Dedifferentiated amniotic fluid mesenchymal stem cell (primary cell): ENCODE measurements at regions not wholly inside any gene's neighbourhood (a gene's known extent, or its start where the extent isn't known, plus 50 kb on each side); places are given as distances from the start of the nearest gene placed in this dataset.

Experiments used
- DNase-seq: peaks from one replicate; pipeline ENCODE4 v3.0.0-alpha.2; 2016; ENCODE audit errors: extremely low spot score

DNA sequence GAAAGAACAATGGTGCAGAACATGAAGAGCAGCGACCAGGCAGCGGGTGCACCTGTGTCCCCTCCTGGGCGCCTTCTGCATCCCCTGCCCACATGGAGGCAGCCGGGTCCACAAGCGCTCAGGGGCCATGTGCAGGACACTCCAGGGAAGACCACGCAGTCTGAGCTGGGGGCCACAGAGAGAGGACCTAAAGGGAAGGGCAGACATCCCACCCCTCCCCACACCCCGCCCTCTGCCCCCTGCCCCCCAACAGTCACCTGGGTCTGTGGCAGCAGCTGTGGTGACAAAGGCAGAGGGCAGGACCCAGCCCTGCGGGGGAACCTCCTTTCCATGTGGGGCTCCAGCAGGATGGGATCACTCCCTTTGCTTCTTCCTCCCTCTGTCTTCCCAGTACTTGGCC lies 805.7 kb downstream of the CDH9 start:
- no peak for DNase-seq

DNA sequence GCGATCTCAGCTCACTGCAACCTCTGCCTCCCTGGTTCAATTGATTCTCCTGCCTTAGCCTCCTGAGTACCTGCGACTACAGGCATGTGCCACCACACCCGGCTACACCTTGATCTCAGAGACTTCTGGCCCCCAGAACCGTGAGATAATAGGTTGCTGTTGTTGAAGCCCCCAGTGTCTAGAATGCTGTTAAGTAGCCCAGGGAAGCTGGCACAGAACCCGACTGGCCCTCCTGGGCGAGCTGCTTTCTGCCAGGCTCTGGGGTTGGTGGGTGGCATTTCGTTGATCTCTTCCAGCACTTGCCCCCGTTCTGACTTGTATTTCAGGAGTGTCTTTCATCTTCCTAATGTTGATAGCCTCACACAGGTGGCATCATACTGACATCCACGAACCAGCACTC lies 807.1 kb downstream of the CDH9 start:
- DNase-seq: no peak

DNA sequence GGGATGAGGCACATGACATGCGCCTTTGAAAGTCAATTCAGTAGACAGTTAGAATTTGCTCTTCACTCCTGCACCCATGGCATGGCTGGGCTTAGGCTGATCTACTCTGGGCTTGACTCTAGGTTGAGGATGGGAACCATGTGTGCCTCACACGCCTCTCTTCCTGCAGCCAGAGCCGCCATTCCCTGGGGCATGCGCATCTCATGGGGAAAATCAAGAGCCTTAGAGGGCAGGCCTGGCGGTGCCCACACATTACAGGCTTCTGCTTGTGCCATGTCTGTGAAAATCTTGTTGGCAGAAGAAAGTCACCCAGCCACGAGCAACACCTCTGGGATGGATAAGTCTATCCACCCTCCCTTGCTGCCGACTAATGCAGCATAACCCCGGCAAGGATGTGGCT lies 808.5 kb downstream of the CDH9 start:
- DNase-seq: no peak

DNA sequence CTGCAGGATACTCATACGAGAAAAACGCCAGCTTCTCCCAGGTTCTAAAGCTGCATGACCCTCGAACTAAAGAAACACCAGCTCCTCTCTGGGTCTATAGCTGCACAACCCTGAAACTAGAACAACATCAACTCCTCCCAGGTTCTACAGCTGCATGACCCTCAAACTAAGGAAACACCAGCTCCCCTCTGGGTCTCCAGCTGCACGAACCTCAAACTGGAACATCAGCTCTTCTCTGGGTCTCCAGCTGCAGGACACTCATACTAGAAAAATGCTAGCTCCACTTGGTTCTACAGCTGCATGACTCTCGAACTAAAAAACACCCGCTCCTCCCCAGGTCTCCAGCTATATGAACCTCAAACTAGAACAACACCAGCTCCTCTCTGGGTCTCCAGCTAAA lies 811.1 kb downstream of the CDH9 start:
- no peak for DNase-seq

DNA sequence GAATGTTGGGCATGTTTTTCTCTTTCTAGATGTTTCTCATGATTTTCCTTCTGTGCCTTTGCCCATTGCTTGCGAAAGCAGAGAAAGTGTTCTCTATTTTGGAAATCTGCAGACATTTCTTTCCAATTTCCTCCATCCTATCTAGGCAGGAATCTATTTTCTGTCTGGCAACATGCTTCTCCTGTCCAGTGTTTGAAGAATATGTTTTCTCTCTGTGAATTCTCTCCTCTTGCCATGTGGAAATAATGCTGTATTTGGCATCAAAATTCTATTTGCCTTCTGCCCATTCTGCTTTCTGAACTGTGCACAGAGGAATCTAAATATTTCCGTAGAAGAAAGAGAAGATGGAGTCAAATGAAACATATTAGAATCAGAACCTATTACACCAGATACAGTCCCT lies 833.3 kb downstream of the CDH9 start:
- no peak for DNase-seq

DNA sequence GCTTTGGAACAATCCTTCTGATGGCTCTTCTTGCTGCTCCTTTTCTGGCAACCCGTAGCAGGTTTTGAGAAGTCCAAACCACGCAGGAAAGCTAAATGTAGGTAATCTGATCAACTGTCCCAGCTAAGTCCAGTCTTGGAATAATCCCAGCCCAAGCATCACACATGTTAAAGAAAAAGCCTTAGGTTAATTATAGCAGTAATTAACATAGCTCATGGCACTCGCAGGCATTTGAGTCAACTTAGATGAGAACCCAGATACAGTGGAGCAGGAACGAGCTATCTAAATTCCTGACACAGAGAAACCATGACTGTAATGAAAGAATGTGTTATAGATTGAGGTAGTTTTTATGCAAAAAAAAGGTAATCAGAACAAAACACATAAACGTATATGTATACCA lies 844.8 kb downstream of the CDH9 start:
- no peak for DNase-seq

DNA sequence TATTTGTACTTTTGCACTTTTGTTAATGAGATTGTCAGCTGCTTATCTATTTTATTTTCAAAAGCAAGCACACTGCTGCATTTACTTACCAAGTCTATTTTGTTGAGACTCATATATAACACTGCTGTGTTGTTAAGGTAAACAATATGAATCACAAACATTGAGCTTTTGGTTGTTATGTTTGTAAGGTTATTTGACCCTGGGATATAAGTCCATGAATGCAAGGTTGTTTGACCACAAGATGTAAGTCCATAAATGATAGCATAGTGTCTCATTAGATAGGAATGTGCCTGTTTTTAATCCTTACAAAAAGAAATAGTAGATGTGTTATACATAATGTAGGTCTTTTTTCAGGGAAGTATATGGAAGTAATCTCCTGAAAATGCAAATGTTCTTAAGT lies 845.9 kb downstream of the CDH9 start:
- no peak for DNase-seq

DNA sequence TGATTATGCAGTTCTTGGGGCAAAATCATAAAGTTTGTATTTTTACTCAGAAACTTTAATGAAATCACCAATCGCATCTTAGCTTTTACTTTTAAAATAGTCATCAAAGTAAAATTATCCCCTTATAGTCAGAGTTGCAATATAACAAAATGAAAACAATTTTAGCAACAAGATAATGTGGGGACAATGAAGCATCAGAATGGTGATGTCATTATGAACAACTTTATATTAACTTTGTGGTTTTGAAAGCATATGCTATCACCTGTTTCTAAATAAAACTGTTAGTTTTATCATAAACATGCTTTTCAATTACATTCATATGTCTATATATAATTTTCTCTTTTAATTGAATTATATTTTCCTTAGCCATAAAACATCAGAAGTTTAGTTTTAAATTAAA lies 856.8 kb downstream of the CDH9 start:
- DNase-seq: no peak

DNA sequence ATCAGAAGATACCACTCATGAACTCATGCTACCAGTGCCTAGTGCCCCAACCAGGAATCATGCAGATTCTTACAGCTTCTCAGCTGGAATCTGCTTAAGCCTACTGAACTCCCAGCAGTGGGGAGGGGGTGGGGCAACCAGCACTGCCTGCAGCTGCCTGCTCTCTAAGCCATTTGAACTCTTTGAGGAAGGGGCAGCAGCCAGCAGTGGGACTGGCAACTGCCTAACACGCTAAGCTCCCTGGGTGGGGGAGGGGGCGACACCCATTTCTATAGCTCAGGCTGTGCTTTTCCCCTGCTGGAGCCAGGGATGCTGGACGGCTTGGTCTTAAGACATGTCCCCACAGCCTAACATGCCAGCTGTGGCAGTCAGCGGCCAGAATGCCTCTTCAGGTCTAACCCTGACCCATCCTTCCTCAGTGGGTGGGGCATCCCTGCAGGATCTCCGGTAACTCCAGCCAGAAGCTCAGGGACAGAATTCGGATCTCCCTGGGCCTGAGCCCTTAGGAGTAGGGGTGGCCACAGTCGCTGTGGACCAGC lies 889.7 kb downstream of the CDH9 start:
- no peak for DNase-seq

DNA sequence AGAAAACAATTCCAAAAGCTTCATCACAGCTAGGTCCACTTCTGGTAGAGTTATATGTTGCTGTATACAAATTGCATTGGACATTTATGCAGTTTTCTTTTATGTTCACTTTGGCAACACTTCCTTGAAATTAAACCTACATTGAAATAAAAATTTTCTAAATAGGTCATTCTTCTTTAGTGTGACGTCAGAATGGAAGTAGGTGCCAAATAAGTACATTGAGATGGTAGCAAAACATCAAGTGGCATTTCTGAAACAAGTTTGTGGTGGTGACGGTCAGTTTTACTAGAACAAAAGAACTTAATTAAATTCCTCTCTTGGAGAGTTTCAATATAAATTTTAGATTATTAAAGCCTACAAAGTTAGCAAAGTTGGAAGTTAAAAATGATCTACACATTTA lies 895.1 kb downstream of the CDH9 start:
- DNase-seq: no peak

DNA sequence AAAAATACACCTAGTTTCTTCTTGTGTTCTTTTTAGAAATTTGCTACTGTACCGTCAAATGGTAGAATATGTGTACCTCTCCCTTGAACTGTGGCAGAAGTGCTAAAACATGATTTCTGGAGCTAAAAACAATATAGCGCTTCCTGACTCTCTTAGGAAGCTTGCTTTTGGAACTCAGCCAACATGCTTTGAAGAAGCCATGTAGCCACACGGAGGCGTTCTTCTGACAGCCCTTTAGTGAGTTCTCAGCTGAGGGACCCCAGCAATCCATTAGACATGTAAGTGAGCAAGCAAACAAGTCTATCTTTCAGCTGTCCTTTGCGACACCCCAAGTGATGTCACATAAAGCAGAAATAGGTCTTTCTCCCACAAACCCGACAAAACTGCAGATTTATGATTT lies 917.0 kb downstream of the CDH9 start:
- no peak for DNase-seq

DNA sequence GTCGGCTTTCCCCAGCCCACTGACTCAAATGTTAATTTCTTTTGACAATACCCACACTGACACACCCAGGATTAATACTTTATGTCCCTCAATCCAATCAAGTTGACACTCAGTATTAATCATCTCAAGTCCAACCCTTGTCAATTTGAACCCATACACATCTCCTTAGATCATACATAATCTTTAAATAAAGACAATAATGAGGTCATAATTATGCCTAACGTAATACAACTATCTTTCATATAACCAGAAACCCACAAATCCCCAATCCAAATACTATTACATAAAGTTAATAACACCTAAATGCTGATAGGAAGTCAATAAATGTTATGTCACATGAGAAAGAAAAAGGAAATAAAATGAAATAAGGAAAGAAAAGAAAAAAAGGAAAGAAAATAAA lies 934.2 kb downstream of the CDH9 start:
- no peak for DNase-seq

DNA sequence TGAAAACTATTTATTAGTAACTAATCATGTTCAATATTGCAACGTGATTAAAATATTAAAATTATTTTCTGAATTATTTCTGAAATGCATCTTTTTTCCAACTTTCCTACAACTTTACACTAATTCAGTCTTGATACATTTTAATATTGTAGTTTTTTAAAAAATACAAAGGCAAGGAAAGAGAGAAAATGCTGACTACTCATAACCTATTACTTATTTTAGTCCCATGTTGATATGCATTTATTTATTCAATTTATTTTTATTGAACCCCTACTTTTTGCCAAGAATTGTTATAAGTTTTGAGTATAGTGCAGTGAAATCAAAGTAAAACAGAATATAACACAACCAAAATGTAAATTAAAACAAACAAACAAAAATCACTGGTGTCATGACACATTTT lies 978.2 kb downstream of the CDH9 start:
- DNase-seq: no peak

DNA sequence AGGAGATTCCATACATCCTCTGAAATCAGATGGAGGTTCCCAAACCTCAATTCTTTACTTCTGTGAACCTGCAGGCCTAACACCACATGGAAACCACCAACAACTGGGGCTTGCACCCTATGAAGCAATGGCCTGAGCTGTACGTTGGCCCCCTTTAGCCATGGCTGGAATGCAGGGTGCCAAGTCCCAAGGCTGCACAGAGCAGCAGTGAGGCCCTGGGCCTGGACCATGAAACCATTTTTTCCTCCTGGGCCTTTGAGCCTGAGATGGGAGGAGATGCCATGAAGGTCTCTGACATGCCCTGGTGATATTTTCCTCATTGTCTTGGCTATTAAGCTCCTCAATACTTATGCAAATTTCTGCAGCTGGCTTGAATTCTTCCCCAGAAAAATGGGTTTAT lies 983.8 kb downstream of the CDH9 start:
- DNase-seq: no peak

DNA sequence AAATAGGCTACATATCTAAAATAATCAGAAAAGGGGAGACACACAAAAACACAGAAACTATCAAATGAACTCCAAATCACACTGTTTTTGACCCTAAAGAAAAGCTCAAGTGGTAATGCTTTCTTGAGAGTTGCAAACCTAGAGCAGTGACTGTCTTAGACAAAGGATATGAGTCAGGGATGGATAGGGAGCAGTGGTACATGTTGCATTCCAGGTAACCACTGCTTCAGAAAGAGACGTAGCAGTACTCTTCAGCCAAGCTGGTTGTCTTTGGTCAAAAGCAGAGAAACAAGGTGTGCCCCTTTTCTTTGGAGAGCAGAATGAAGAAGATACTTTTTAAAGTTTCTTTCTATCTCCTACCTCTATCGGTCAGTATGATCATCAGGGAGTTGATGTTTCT lies 1003.6 kb downstream of the CDH9 start:
- no peak for DNase-seq

DNA sequence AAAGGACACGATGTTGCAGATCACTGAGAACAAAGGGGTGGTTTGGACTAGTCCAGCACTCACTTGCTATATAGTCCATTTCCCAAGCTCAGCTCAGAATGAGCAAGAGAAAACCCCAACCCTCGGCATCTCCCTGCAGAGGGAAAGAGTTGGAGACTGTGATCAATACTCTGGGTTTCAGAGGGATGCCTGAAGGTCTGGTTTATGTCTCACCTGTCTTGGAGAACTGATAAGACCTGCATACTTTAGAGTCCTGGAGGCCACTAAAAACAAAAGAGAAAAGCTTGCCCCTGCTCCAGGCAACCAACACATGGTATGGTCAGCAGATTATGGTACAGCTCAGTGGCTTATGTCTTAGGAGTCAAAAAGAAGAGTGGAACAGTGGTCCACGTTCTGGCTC lies 1006.9 kb downstream of the CDH9 start:
- DNase-seq: no peak

DNA sequence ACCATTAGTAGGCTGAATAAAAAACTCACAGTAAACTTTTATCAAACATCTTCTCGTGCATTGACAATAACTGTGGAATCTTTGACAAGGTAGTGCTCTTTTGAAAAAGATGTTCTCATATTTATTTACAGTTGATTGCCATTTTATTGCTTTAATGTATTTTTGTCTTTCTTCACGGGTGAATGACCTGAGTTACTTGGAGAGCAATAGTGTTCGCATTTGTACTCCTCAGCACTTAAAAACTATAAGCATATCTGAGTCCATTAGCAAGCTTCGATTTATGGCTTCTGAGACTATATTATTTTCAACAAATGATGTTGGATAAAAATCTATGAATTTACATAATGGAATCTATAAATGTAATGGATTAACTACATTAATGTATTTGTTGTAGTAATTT lies 1012.3 kb downstream of the CDH9 start:
- DNase-seq: no peak

DNA sequence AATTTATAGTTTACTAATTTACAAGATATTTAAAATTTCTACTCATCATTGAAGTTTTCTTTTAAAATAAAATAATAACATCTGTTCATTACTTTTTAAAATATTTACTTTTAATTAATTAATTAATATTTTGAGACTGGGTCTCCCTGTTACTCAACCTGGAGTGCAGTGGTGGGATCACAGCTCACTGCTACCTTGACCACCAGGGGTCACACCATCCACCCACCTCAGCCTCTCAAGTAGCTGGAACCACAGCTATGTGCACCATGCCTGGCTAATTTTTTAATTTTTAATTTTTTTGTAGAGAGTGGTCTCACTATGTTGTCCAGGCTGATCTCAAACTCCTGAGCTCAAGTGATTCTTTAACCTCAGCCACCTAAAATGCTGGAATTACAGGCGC lies 1013.6 kb downstream of the CDH9 start:
- no peak for DNase-seq

DNA sequence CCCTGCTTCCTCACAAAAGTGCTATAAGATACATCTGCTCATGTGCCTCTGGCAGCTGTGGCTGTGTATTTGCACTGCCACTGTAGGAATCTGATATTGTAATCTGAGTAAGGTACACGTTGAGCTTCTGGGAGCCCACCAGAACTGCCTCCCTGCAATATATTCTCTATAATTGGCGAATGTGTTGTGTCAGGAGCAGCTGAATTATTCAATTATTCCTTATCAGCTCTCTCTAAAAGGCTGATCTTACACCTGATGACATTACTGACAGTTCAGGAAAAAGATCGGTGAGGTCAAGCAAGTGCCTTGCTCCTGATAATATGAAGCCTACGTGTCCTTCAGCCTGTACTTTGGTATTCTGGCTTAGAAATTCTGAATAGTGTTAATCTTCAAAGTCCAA lies 1015.0 kb downstream of the CDH9 start:
- DNase-seq: no peak

DNA sequence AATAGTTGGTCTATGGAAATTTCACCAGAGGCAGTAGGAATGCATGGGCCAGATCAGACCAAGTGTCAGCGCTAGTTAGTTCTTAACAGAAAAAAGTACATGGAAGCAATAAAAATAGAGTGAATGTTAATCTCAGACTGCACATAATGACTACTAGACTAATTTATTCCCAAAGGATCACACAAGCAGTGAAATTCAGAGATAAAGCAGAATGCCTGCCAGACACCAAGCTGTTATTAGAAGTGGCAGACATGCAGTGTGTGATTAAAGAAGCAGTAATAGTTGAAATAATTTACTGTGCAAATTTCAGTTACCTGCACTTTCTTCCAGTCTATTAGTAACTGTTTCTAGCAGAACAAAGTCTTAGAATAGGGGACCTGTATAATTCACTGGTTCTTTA lies 1024.2 kb downstream of the CDH9 start:
- no peak for DNase-seq

DNA sequence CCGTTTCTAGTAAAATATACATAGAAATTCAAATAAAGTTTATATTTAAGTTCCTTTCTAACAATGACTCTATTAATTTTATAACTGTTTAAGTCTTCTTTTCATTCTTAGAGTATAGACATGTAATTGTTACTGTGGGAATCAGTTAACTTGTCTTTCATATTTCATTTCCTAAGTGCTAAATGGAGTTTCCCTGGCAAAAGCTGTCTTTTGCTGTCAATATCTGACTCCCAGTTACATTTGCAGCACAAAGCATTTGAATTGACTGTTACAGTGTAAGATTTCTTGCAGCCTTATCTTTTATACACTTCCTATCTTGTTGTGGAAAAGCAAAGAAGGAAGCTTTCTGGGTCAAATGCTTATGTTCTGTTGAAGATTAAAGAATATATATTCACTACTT lies 1026.3 kb downstream of the CDH9 start:
- no peak for DNase-seq

DNA sequence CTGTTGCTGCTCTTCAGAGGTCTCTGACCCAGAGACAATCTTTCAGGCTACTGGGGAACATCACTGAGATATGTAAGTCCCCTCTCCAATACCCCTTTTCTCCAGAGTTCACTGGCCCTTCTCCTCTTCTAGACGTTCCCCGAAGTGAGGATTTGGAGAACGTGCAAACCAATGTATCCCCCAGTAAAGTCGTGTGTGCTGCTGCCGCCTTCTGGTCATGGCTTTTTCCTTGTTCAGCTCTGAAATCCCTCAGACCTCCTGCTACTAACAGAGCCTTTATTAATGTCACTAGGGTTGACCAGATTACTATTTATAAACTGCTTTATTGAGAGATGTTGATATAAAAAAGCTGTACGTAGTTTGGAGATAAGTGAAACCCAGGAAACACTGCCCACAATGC lies 1028.6 kb downstream of the CDH9 start:
- DNase-seq: no peak

DNA sequence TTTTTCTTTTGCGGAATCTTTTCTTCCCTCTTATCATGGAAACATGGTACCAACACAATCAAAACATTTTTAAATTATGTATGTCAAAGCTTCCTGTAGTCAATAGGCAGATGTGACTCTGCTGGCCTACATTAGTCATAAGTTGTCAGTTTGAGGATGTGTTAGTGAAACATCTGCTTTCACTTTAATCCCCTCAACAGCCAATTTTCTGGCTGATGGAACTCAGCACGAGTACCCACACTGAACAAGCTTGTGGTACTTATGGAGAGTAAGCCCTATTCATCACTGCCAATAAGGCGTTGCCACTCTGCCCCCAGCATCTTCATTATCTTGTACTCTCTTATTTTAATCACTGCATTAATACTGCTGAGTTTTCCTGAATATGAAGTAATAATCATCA lies 1034.4 kb downstream of the CDH9 start:
- no peak for DNase-seq

DNA sequence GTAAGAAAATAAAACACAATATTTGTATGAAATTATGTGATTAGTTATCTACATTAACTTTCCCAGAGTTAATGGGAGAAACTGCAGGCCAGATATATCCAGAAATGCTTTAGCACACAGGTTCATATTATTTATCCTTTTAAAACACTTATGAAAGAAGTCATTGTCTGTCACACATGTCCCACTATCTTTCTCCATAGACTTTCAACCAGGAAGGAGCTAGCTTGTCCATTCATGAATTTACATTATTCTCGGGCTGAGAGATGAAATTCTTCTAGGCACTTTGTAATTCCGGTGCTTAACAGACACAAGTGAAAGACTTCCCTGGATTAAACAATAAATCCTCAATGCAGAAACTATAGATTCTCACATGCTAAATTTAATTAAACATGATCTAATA lies 1043.2 kb downstream of the CDH9 start:
- DNase-seq: no peak

DNA sequence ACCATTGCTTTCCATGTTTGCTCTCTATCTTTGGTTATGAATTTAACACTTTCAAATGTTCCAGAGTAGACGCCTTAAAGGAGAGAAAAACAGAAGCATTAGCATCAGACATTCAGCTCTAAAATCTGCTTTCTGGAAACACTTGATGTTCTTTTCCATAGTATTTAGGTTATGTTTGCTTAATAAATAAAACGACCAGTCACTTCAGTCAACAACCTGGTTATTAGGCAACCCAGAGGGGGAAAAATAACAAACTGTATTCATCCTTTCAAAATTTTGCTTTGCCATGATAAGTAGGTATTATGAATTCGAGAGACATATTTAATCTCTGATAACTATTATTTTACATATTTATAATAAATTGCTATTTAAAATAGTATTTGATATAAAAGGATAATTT lies 1044.7 kb downstream of the CDH9 start:
- no peak for DNase-seq
